SK-N-SH (cell line): ENCODE measurements at regions not wholly inside any gene's neighbourhood (a gene's known extent, or its start where the extent isn't known, plus 50 kb on each side); places are given as distances from the start of the nearest gene placed in this dataset.

Source experiments
- CTCF ChIA-PET: fragments of 300-600, 350-600 bp; formaldehyde crosslinking; extraction: SDS; loops from one replicate; lab custom pipeline; 2021; lab: Yijun Ruan, JAX
- POLR2A ChIA-PET: fragments of 350-600 bp; sonication (Branson Sonifier 250); formaldehyde crosslinking; extraction: SDS; loops from one replicate; lab custom pipeline; 2020; ENCODE audit warnings: antibody characterized with exemption, inconsistent platforms; lab: Yijun Ruan, JAX
- DNase-seq: peaks from one replicate; pipeline ENCODE4 v3.0.0; 2012
- H2AFZ ChIP-seq: fragments of 200-600 bp; sonication (generic); 2 replicates; pipeline ENCODE4 v1.8.1; 2016; ENCODE audit warnings: antibody characterized with exemption, mild to moderate bottlenecking, low read depth
- H3F3A ChIP-seq: fragments of 200-600 bp; sonication (generic); replicated peaks from 2 replicates; pipeline ENCODE3; 2016; ENCODE audit warnings: antibody characterized with exemption, mild to moderate bottlenecking; ENCODE audit not compliant: insufficient read depth
- H3K27ac ChIP-seq, 2 experiments: fragments of 200-500 bp in 1 of 2; fragments of 200-600 bp in 1 of 2; sonication (Bioruptor generic) in 1 of 2; sonication (generic), shearing (Covaris generic) in 1 of 2; 2 replicates each; pipeline versions ENCODE4 v1.5.1 to v1.6.1; 2014 to 2016; ENCODE audit warnings: low read depth in 2 of 2, inconsistent platforms in 1 of 2, low read length in 1 of 2, mild to moderate bottlenecking in 1 of 2, mixed read lengths in 1 of 2
- H3K27me3 ChIP-seq: fragments of 200-600 bp; sonication (generic), shearing (Covaris generic); 2 replicates; pipeline ENCODE4 v1.6.1; 2016; ENCODE audit warnings: mixed run types; ENCODE audit not compliant: insufficient read depth
- H3K36me3 ChIP-seq, 2 experiments: fragments of 200-500 bp in 1 of 2; fragments of 200-600 bp in 1 of 2; sonication (Bioruptor generic) in 1 of 2; sonication (generic) in 1 of 2; replicated peaks in 1 of 2; 2 replicates each; pipeline versions ENCODE3 to v1.5.1; 2014 to 2016; ENCODE audit warnings: low read length in 1 of 2, mild to moderate bottlenecking in 1 of 2; ENCODE audit not compliant: insufficient read depth in 2 of 2, control insufficient read depth in 1 of 2
- H3K4me1 ChIP-seq, 2 experiments: fragments of 200-500 bp in 1 of 2; fragments of 200-600 bp in 1 of 2; sonication (Bioruptor generic) in 1 of 2; sonication (generic), shearing (Covaris generic) in 1 of 2; 2 replicates each; pipeline versions ENCODE4 v1.5.1 to v1.6.1; 2014 to 2016; ENCODE audit warnings: low read depth in 1 of 2, low read length in 1 of 2, mixed run types in 1 of 2; ENCODE audit not compliant: insufficient read depth in 2 of 2, control insufficient read depth in 1 of 2
- H3K4me2 ChIP-seq: fragments of 200-600 bp; sonication (generic), shearing (Covaris generic); 2 replicates; pipeline ENCODE4 v1.6.1; 2017; ENCODE audit warnings: mixed run types
- H3K4me3 ChIP-seq, 2 experiments: fragments of 200-500 bp in 1 of 2; fragments of 200-600 bp in 1 of 2; sonication (Bioruptor generic) in 1 of 2; sonication (generic), shearing (Covaris generic) in 1 of 2; 2 replicates each; pipeline versions ENCODE4 v1.5.1 to v1.8.1; 2014 to 2016; ENCODE audit warnings: low read depth in 2 of 2, inconsistent platforms in 1 of 2, low read length in 1 of 2, mild to moderate bottlenecking in 1 of 2, mixed read lengths in 1 of 2, moderate library complexity in 1 of 2
- H3K79me2 ChIP-seq: fragments of 200-600 bp; sonication (generic); 2 replicates; pipeline ENCODE4 v1.8.1; 2017; ENCODE audit warnings: mild to moderate bottlenecking; ENCODE audit not compliant: insufficient read depth
- H3K9ac ChIP-seq: fragments of 200-600 bp; sonication (generic); 2 replicates; pipeline ENCODE4 v1.6.1; 2017; ENCODE audit warnings: mixed run types
- H3K9me2 ChIP-seq: fragments of 200-600 bp; sonication (generic); 2 replicates; pipeline ENCODE4 v1.6.1; 2017; ENCODE audit warnings: mixed run types
- H3K9me3 ChIP-seq: fragments of 200-600 bp; sonication (generic); 2 replicates; pipeline ENCODE4 v1.6.1; 2017; ENCODE audit warnings: mixed run types, mild to moderate bottlenecking, moderate library complexity
- H4K20me1 ChIP-seq: fragments of 200-600 bp; sonication (generic); 2 replicates; pipeline ENCODE4 v1.6.1; 2017; ENCODE audit warnings: mild to moderate bottlenecking, mixed run types; ENCODE audit not compliant: insufficient read depth
- CHD2 ChIP-seq: fragments of 150-350 bp; IDR thresholded peaks from 2 replicates; pipeline ENCODE4 v1.6.1; 2018; ENCODE audit warnings: low read length; ENCODE audit not compliant: partially characterized antibody
- EP300 ChIP-seq, 2 experiments: IDR thresholded peaks; 2 replicates each; pipeline versions ENCODE4 v1.4.0 to v1.6.1; 2012; ENCODE audit warnings: borderline replicate concordance in 1 of 2, low read depth in 1 of 2, low read length in 1 of 2
- EZH2phosphoT487 ChIP-seq: fragments of 200-600 bp; sonication (generic); IDR thresholded peaks from 2 replicates; pipeline ENCODE4 v1.6.1; 2017; ENCODE audit warnings: low read depth, mixed run types, mild to moderate bottlenecking, antibody characterized with exemption, moderate library complexity, borderline replicate concordance
- FOXJ3 ChIP-seq: sonication (generic); formaldehyde crosslinking; IDR thresholded peaks from 2 replicates; pipeline ENCODE4 v1.5.1; 2020; ENCODE audit warnings: mild to moderate bottlenecking, missing genetic modification reagents
- FOXM1 ChIP-seq: IDR thresholded peaks from 2 replicates; pipeline ENCODE4 v1.4.0; 2012; ENCODE audit warnings: low read depth, mild to moderate bottlenecking
- GABPA ChIP-seq: IDR thresholded peaks from 2 replicates; pipeline ENCODE4 v1.4.0; 2012; ENCODE audit warnings: low read depth, mild to moderate bottlenecking
- JUND ChIP-seq: IDR thresholded peaks from 2 replicates; pipeline ENCODE4 v1.4.0; 2012
- MAX ChIP-seq: IDR thresholded peaks from 2 replicates; pipeline ENCODE4 v1.4.0; 2012; ENCODE audit warnings: low read depth
- MEF2A ChIP-seq: IDR thresholded peaks from 2 replicates; pipeline ENCODE4 v1.4.0; 2012; ENCODE audit warnings: low read depth, borderline replicate concordance
- NFIC ChIP-seq: IDR thresholded peaks from 2 replicates; pipeline ENCODE4 v1.4.0; 2012; ENCODE audit warnings: borderline replicate concordance
- NRF1 ChIP-seq: IDR thresholded peaks from 2 replicates; pipeline ENCODE4 v1.6.1; 2012; ENCODE audit warnings: low read depth, mild to moderate bottlenecking, low read length
- RFX5 ChIP-seq: IDR thresholded peaks from 2 replicates; pipeline ENCODE4 v1.6.1; 2012; ENCODE audit warnings: mild to moderate bottlenecking, improper control_type of control experiment, low read length
- SMC3 ChIP-seq: IDR thresholded peaks from 2 replicates; pipeline ENCODE4 v1.6.1; 2012; ENCODE audit warnings: low read depth, low read length, improper control_type of control experiment
- TAF1 ChIP-seq: IDR thresholded peaks from 2 replicates; pipeline ENCODE4 v1.6.1; 2012; ENCODE audit warnings: low read depth, mild to moderate bottlenecking, low read length, moderate library complexity, borderline replicate concordance
- TCF12 ChIP-seq: IDR thresholded peaks from 2 replicates; pipeline ENCODE4 v1.4.0; 2012
- YY1 ChIP-seq: IDR thresholded peaks from 2 replicates; pipeline ENCODE4 v1.4.0; 2012; ENCODE audit warnings: low read depth, mild to moderate bottlenecking
- ZBTB33 ChIP-seq: IDR thresholded peaks from 2 replicates; pipeline ENCODE4 v1.4.0; 2012; ENCODE audit warnings: low read depth, borderline replicate concordance
- WGBS: methylation state at CpG from one replicate; pipeline ENCODE4 v1.1.6; 2017; ENCODE audit warnings: low lambda C conversion rate; 5-methylcytosine and 5-hydroxymethylcytosine counted together

GRCh38 chr15:35880896-35881295, 334.9 kb upstream of the DPH6 start:
- WGBS = 97% methylated on average over 3 of the region's 3 CpGs
- no peak overlapping the region for H3K4me2 ChIP-seq

DNA sequence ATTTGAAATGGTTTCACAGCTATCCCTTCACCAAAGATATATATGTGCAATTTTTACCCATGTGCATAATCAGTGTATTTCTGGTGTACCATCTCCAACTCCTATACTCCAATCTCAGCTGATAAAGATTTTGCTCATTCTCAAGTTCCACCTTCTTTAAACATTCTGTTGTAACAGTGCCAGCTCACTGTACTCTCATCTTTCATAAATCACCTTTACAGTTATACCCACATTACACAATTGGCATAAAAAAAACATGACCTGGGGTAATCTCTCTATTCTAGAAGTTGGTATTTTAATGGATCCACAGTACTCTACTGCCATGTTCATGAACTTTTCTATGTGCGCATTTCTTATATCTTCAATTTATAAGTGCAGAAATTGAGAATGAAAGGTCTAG, 339.9 kb upstream of the DPH6 start:
- ChIA-PET CTCF (interaction anchor here (0.6 to 1.6 kb wide), 2 partner anchors 134 to 982 kb away, joined by 3 to 4 read pairs; no protein-coding TSS in a partner anchor), POLR2A (no interaction called here)
- Histone ChIP-seq H3K9me3 (no peaks in the 10 kb centered on the region), H3K27me3 (no peaks in the 10 kb centered on the region), H3K36me3 (no peaks in the 10 kb centered on the region), H4K20me1 (no peaks in the 10 kb centered on the region), H3K79me2 (no peaks in the 10 kb centered on the region), H3K9ac (no peak overlapping the region), H3K9me2 (no peaks in the 10 kb centered on the region), H2AFZ (no peak overlapping the region), H3K4me1 (peaks cover 7 to 15% of the 10 kb centered on the region in 2 experiments; a peak in 3 of 4 replicates), H3K4me2 (no peak overlapping the region), H3K27ac (peak overlapping the region in 1 of 2 experiments; percentile 62; a peak in 2 of 4 replicates), H3K4me3 (no peak overlapping the region), H3F3A (no peaks in the 10 kb centered on the region)
- no peak for TF ChIP-seq YY1
- TF ChIP-seq RFX5 = no peak
- TF ChIP-seq CHD2 = no peak
- TF ChIP-seq MEF2A = no peak
- no peak for TF ChIP-seq JUND
- no peak for TF ChIP-seq FOXJ3 (CRISPR knock-in tag)
- TF ChIP-seq EP300 (IDR thresholded peaks at IDR 0.05; ENCODE audit: borderline replicate concordance in 1 of 2, low read depth in 1 of 2, low read length in 1 of 2) = no peak
- no peak for TF ChIP-seq TAF1
- TF ChIP-seq EZH2phosphoT487 = no peak
- TF ChIP-seq NRF1 = no peak
- TF ChIP-seq NFIC = no peak
- TF ChIP-seq MAX = no peak
- TF ChIP-seq SMC3 = no peak
- TF ChIP-seq TCF12 = no peak
- no peak for TF ChIP-seq ZBTB33
- no peak for TF ChIP-seq FOXM1
- WGBS = 97% methylated on average over 1 of the region's 1 CpG
- no peak for DNase-seq

More at GRCh38 chr15:35880896-35881295, 334.9 kb upstream of the DPH6 start:
- Histone ChIP-seq H3K4me3 (no peak overlapping the region), H3K9me2 (no peaks in the 10 kb centered on the region), H3K4me1 (peaks cover 0 to under 1% of the 10 kb centered on the region in 2 experiments; a peak in 2 of 4 replicates), H3K9me3 (no peaks in the 10 kb centered on the region), H3K27ac (no peak overlapping the region), H4K20me1 (no peaks in the 10 kb centered on the region), H3K36me3 (no peaks in the 10 kb centered on the region), H3K27me3 (no peaks in the 10 kb centered on the region), H3F3A (no peaks in the 10 kb centered on the region), H3K9ac (no peak overlapping the region), H3K79me2 (no peaks in the 10 kb centered on the region), H2AFZ (no peak overlapping the region)
- no peak for TF ChIP-seq GABPA
- no peak for TF ChIP-seq ZBTB33
- no peak for DNase-seq
- ChIA-PET POLR2A (no interaction called here), CTCF (interaction anchor here (0.8 to 1.2 kb wide), 2 partner anchors 56 to 129 kb away, joined by 3 to 4 read pairs; no protein-coding TSS in a partner anchor)
